ENCODE measurements at regions not wholly inside any gene's neighbourhood (a gene's known extent, or its start where the extent isn't known, plus 50 kb on each side); places are given as distances from the start of the nearest gene placed in this dataset.

DNA sequence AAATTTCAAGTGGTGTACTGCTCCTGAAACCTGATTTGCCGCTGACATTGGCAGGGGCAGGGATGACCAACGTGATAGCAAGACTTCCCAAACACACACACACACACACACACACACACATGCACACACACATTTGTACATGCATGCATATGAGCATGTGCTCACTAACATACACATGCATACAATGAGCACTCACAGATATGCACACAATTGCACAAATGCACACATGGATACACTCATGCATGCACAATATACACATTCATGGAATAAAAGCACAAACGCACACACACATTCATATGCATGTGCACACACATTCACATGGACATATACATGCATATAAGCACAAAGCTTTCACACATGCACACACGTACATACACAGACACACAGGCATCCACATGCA is 181.2 kb upstream of the ZNF618 start:
- no peak overlapping the region for H2AFZ ChIP-seq (ENCODE audit: low read length)
- DNase-seq (ENCODE audit: insufficient read length, low spot score, missing footprints): no peak
- H3K9me3 ChIP-seq (ENCODE audit: low read depth, low read length): peaks cover 3% of the 10 kb centered on the region
- no peak for TF ChIP-seq CTCF (IDR thresholded peaks at IDR 0.05; ENCODE audit: extremely low read depth, low read depth, low read length)
- no peaks in the 10 kb centered on the region for H3K4me1 ChIP-seq (ENCODE audit: insufficient read depth, low read length)
- peaks cover 20% of the 10 kb centered on the region for H3K27me3 ChIP-seq (ENCODE audit: insufficient read depth, low read length)
- no peak overlapping the region for H3K4me3 ChIP-seq (ENCODE audit: insufficient read depth, low read length)
- no peaks in the 10 kb centered on the region for H3K36me3 ChIP-seq (ENCODE audit: insufficient read depth, low read length)
- H4K20me1 ChIP-seq (ENCODE audit: insufficient read depth, low read length): no peaks in the 10 kb centered on the region
- no peak overlapping the region for H3K27ac ChIP-seq (ENCODE audit: low read depth, low read length)
- no peak overlapping the region for H3K4me2 ChIP-seq (ENCODE audit: insufficient read depth, low read length)
- no peaks in the 10 kb centered on the region for H3K79me2 ChIP-seq (ENCODE audit: insufficient read depth, low read length)

DNA sequence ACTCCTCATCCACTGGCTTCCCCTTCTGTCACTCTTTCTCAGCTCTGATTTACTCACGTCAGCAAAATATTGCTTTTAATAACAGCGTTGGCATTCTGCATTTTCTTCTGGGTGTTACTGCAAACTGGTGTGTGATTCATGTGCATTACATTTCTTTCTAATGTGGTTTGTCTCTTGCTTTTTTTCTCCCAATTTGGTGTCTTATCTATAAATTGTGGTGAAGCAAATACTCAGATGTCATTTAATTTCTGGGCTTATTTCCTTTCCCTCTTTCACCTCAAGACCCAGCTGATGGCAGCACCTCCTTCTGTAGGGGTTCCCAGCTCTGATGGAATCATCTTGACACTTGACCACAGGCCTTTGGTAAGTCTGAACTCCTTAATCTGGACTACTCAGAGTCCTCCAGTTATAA is 180.7 kb upstream of the ZNF618 start:
- DNase-seq (ENCODE audit: insufficient read length, low spot score, missing footprints): no peak
- TF ChIP-seq CTCF (IDR thresholded peaks at IDR 0.05; ENCODE audit: extremely low read depth, low read depth, low read length): no peak
- Histone ChIP-seq H4K20me1 (ENCODE audit: insufficient read depth, low read length) (no peaks in the 10 kb centered on the region), H3K27ac (ENCODE audit: low read depth, low read length) (no peak overlapping the region), H3K27me3 (ENCODE audit: insufficient read depth, low read length) (peaks cover 17% of the 10 kb centered on the region), H3K4me3 (ENCODE audit: insufficient read depth, low read length) (no peak overlapping the region), H3K36me3 (ENCODE audit: insufficient read depth, low read length) (no peaks in the 10 kb centered on the region), H3K79me2 (ENCODE audit: insufficient read depth, low read length) (no peaks in the 10 kb centered on the region), H3K9me3 (ENCODE audit: low read depth, low read length) (peaks cover 3% of the 10 kb centered on the region), H3K4me2 (ENCODE audit: insufficient read depth, low read length) (no peak overlapping the region), H3K4me1 (ENCODE audit: insufficient read depth, low read length) (no peaks in the 10 kb centered on the region), H2AFZ (ENCODE audit: low read length) (no peak overlapping the region)

GRCh38 chr9:113695901-113696300 is 180.2 kb upstream of the ZNF618 start:
- DNase-seq (ENCODE audit: insufficient read length, low spot score, missing footprints): no peak

More at GRCh38 chr9:113695901-113696300, 180.2 kb upstream of the ZNF618 start:
- Histone ChIP-seq H3K27me3 (ENCODE audit: insufficient read depth, low read length) (peaks cover 17% of the 10 kb centered on the region), H3K4me1 (ENCODE audit: insufficient read depth, low read length) (no peaks in the 10 kb centered on the region), H3K79me2 (ENCODE audit: insufficient read depth, low read length) (no peaks in the 10 kb centered on the region), H2AFZ (ENCODE audit: low read length) (no peak overlapping the region), H3K9me3 (ENCODE audit: low read depth, low read length) (peaks cover 3% of the 10 kb centered on the region), H3K36me3 (ENCODE audit: insufficient read depth, low read length) (no peaks in the 10 kb centered on the region), H3K4me3 (ENCODE audit: insufficient read depth, low read length) (no peak overlapping the region), H3K27ac (ENCODE audit: low read depth, low read length) (no peak overlapping the region), H4K20me1 (ENCODE audit: insufficient read depth, low read length) (no peaks in the 10 kb centered on the region), H3K4me2 (ENCODE audit: insufficient read depth, low read length) (no peak overlapping the region)
- no peak for TF ChIP-seq CTCF (IDR thresholded peaks at IDR 0.05; ENCODE audit: extremely low read depth, low read depth, low read length)

Data from osteoblast (primary cell).